ENCODE measurements at regions not wholly inside any gene's neighbourhood (a gene's known extent, or its start where the extent isn't known, plus 50 kb on each side); places are given as distances from the start of the nearest gene placed in this dataset.
"Not testable (repeated sequence)": the region's sequence is repeated elsewhere in the genome, so short reads cannot be mapped to it uniquely, and the experiment has no call there.

DNA sequence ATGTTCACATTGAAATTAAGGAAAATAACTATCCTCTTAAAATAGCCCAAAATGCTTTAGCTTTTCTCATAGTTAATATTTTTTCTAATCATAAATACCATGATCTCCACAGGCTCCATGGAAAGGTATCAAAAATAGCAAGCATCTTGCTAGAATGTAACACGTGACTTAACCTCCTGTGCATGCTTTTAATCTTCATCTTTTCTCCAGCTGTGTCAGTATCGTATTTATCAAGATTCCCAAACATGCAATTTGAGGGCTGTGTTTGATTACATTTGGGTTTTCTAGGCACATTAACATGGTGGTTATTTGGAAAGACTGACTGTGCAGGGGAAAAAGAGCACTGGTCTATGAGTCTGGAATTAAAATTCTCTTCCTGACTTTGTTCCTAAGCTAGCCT is 472.5 kb upstream of the MCTP2 start:
- Histone ChIP-seq H3K27me3 (no peaks in the 10 kb centered on the region), H3K9me3 (peaks cover 0 to 3% of the 10 kb centered on the region in 2 donors), H3K4me1 (no peaks in the 10 kb centered on the region), H3K27ac (no peak overlapping the region), H3K36me3 (no peaks in the 10 kb centered on the region), H3K4me3 (no peak overlapping the region)
- intact Hi-C loops (cut with DNase I): no loop called here
- no peak for DNase-seq (ENCODE audit: low spot score in 2 of 2)
- TF ChIP-seq, protein P1, sequence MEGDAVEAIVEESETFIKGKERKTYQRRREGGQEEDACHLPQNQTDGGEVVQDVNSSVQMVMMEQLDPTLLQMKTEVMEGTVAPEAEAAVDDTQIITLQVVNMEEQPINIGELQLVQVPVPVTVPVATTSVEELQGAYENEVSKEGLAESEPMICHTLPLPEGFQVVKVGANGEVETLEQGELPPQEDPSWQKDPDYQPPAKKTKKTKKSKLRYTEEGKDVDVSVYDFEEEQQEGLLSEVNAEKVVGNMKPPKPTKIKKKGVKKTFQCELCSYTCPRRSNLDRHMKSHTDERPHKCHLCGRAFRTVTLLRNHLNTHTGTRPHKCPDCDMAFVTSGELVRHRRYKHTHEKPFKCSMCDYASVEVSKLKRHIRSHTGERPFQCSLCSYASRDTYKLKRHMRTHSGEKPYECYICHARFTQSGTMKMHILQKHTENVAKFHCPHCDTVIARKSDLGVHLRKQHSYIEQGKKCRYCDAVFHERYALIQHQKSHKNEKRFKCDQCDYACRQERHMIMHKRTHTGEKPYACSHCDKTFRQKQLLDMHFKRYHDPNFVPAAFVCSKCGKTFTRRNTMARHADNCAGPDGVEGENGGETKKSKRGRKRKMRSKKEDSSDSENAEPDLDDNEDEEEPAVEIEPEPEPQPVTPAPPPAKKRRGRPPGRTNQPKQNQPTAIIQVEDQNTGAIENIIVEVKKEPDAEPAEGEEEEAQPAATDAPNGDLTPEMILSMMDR (IDR thresholded peaks at IDR 0.05): no peak

- no peaks in the 10 kb centered on the region for H3K36me3 ChIP-seq
- no peaks in the 10 kb centered on the region for H3K4me1 ChIP-seq
- no peaks in the 10 kb centered on the region for H3K9me3 ChIP-seq
- TF ChIP-seq, protein P1 (IDR thresholded peaks at IDR 0.05): no peak
- H3K27ac ChIP-seq: no peak overlapping the region
- H3K4me3 ChIP-seq: no peak overlapping the region
- intact Hi-C loops (cut with DNase I): no loop called here
- no peaks in the 10 kb centered on the region for H3K27me3 ChIP-seq
- DNase-seq (ENCODE audit: low spot score in 2 of 2): no peak
These were observed 482.7 kb upstream of the MCTP2 start for GRCh38 chr15:93748710-93749109.

GRCh38 chr15:93734976-93735375 is 496.4 kb upstream of the MCTP2 start:
- H3K27me3 ChIP-seq; intact Hi-C loops (cut with DNase I); H3K27ac ChIP-seq; DNase-seq (ENCODE audit: low spot score in 2 of 2); H3K36me3 ChIP-seq; H3K4me1 ChIP-seq; H3K9me3 ChIP-seq; H3K4me3 ChIP-seq: not testable (repeated sequence)

- H3K9me3 ChIP-seq: no peaks in the 10 kb centered on the region
- DNase-seq (ENCODE audit: low spot score in 2 of 2): no peak
- H3K27me3 ChIP-seq: no peaks in the 10 kb centered on the region
- H3K4me1 ChIP-seq: no peaks in the 10 kb centered on the region
- no peaks in the 10 kb centered on the region for H3K36me3 ChIP-seq
- no peak overlapping the region for H3K27ac ChIP-seq
- no peak overlapping the region for H3K4me3 ChIP-seq
- TF ChIP-seq, protein P1 (IDR thresholded peaks at IDR 0.05): no peak
- intact Hi-C loops (cut with DNase I): no loop called here
These were observed 500.6 kb upstream of the MCTP2 start for GRCh38 chr15:93730724-93731123.

- Histone ChIP-seq H3K27me3 (no peaks in the 10 kb centered on the region), H3K36me3 (no peaks in the 10 kb centered on the region), H3K9me3 (no peaks in the 10 kb centered on the region), H3K27ac (no peak overlapping the region), H3K4me3 (no peak overlapping the region), H3K4me1 (no peaks in the 10 kb centered on the region)
- intact Hi-C loops (cut with DNase I): no loop called here
- DNase-seq (ENCODE audit: low spot score in 2 of 2): no peak
- TF ChIP-seq, protein P1 (IDR thresholded peaks at IDR 0.05): no peak
These were observed 509.2 kb upstream of the MCTP2 start for GRCh38 chr15:93722165-93722564.

DNA sequence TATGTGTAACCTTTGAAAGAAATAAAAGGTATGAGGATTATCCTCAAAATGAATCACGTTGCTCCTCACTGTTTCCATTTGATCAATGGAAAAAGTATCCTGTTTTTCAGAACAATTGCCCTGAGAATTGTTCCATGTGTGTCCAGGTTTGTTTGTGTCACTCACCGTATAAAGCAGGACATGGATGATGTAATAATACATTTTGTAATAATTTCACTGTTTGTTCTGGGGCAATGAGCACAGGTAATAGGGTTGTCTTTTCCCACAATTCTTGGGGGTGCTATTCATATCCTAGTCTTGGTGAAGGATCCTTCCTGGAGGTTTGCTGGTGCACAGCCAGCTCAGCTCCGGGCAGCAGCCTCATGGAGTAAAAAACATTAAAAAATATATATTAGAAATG is 510.8 kb upstream of the MCTP2 start:
- Histone ChIP-seq H3K27ac (no peak overlapping the region), H3K4me3 (no peak overlapping the region), H3K4me1 (no peaks in the 10 kb centered on the region), H3K27me3 (no peaks in the 10 kb centered on the region), H3K36me3 (no peaks in the 10 kb centered on the region), H3K9me3 (no peaks in the 10 kb centered on the region)
- DNase-seq (ENCODE audit: low spot score in 2 of 2): no peak
- TF ChIP-seq, protein P1 (IDR thresholded peaks at IDR 0.05): no peak
- intact Hi-C loops (cut with DNase I): no loop called here

All from ascending aorta (tissue), 2 donors.